ENCODE measurements at regions not wholly inside any gene's neighbourhood (a gene's known extent, or its start where the extent isn't known, plus 50 kb on each side); places are given as distances from the start of the nearest gene placed in this dataset.

DNA sequence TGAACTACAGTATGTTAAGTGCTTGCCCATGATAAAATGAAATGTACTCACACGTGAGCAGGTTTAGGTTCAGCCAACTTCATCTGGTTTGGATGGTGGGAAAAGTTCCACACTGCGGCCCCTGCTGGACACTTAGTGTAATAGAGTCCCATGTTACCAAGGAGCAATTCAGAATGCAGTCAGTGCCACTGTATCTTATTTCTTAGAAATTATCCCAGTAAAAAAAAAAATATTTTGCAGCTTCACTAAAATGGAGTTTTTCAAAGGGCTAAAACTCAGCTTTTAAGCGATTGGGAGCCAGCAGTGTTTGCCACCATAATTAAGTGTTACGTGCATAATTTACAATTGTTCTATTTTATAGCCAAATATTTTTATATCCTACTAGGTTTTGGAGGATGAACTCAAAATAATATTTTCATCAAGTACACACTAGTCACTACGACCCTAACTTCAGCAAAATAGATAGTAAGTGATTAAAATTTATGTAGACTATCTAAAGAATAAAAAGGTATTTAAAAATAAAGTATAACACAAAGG lies 371.7 kb upstream of the GBE1 start:
- CTCF ChIA-PET = interaction anchor here (0.7 to 3.4 kb wide), 3 partner anchors 10 to 466 kb away, joined by 3 to 8 read pairs (median 7); no protein-coding TSS in a partner anchor
- H3K27me3 Mint-ChIP-seq = peaks cover 0 to 6% of the 10 kb centered on the region in 2 donors
- H3K4me3 ChIP-seq (ENCODE audit: control insufficient read depth in 1 of 2, extremely low read depth in 1 of 2, low read length in 1 of 2) = no peak overlapping the region
- no peak overlapping the region for H3K27ac ChIP-seq (ENCODE audit: low read length)
- no peaks in the 10 kb centered on the region for H3K4me1 ChIP-seq (ENCODE audit: control insufficient read depth in 1 of 2, extremely low read depth in 1 of 2, insufficient read depth in 2 of 2, low read length in 2 of 2)
- no peak overlapping the region for H3K4me3 Mint-ChIP-seq
- DNase-seq (peak in 23 of 35 experiments; percentile 1 to 59 (median 15)), ATAC-seq (replicated peaks in 1 of 4) (peak in 3 of 4 experiments; percentile 45 to 52 (median 47))
- H3K36me3 Mint-ChIP-seq = no peaks in the 10 kb centered on the region
- H3K9me3 ChIP-seq = no peaks in the 10 kb centered on the region
- no peak overlapping the region for H3K27ac Mint-ChIP-seq
- no peaks in the 10 kb centered on the region for H3K9me3 Mint-ChIP-seq
- WGBS (ENCODE audit: insufficient coverage) = no CpG with 5 or more reads among the region's 5 CpGs
- POLR2A ChIA-PET = no interaction called here
- H3K27me3 ChIP-seq (replicated peaks in 1 of 2; ENCODE audit: control insufficient read depth in 2 of 2, extremely low read depth in 1 of 2, insufficient read depth in 2 of 2, low read length in 1 of 2) = no peaks in the 10 kb centered on the region
- no peaks in the 10 kb centered on the region for H3K36me3 ChIP-seq (ENCODE audit: control insufficient read depth in 2 of 2, extremely low read depth in 1 of 2, insufficient read depth in 1 of 2, low read length in 1 of 2)
- H3K4me1 Mint-ChIP-seq = peaks cover 0 to 2% (median 0%) of the 10 kb centered on the region in 3 donors

DNA sequence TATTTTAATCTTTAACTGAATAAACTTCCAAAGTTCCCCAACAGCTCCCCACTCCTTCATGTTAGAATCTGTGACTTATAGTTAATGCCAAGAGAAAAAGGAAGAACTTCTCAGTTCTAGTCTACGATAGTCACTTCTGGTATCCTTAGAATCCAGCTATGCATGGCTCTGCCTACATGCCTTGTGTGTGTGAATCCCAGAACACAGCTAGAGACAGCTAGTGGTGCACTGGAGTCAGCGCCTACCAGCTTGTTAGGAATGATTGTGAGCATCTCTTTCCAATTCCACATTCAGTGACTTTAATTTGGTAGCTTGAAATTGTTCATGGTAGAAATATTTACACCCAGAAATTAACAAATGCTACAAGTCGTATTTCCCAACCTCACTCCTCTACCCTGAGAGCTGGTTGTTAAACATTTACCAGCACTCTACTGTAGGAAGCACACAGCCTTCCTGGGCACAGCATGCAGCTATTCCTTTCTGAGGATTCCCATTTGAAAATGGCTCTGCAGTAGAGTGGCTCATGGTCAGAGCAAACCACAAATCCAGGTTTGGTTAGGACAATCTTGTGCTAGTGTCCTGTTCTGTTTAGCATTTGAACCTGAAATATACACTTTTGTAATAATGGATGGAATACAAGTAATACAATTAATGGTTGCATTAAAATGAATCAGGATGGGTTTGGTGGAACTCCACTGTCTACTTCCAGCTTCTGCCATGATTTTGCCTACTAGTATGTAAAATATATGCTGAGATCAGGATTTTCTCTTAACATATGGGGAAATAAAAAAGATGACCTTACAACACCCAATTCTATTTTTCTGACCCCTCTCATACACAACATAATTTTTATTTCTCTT lies 371.0 kb upstream of the GBE1 start:
- Histone ChIP-seq H3K27me3 (replicated peaks in 1 of 2; ENCODE audit: control insufficient read depth in 2 of 2, extremely low read depth in 1 of 2, insufficient read depth in 2 of 2, low read length in 1 of 2) (no peaks in the 10 kb centered on the region), H3K27ac (ENCODE audit: low read length) (no peak overlapping the region), H3K9me3 (no peaks in the 10 kb centered on the region), H3K4me3 (ENCODE audit: control insufficient read depth in 1 of 2, extremely low read depth in 1 of 2, low read length in 1 of 2) (no peak overlapping the region), H3K36me3 (ENCODE audit: control insufficient read depth in 2 of 2, extremely low read depth in 1 of 2, insufficient read depth in 1 of 2, low read length in 1 of 2) (no peaks in the 10 kb centered on the region), H3K4me1 (ENCODE audit: control insufficient read depth in 1 of 2, extremely low read depth in 1 of 2, insufficient read depth in 2 of 2, low read length in 2 of 2) (no peaks in the 10 kb centered on the region)
- no peaks in the 10 kb centered on the region for H3K9me3 Mint-ChIP-seq
- DNase-seq (no peak), ATAC-seq (replicated peaks in 1 of 4) (no peak)
- H3K36me3 Mint-ChIP-seq = no peaks in the 10 kb centered on the region
- H3K27me3 Mint-ChIP-seq = peaks cover 0 to 6% of the 10 kb centered on the region in 2 donors
- peaks cover 0 to 2% (median 0%) of the 10 kb centered on the region in 3 donors for H3K4me1 Mint-ChIP-seq
- POLR2A ChIA-PET = no interaction called here
- no peak overlapping the region for H3K27ac Mint-ChIP-seq
- WGBS (ENCODE audit: insufficient coverage) = no CpG with 5 or more reads among the region's 3 CpGs
- H3K4me3 Mint-ChIP-seq = no peak overlapping the region
- CTCF ChIA-PET = interaction anchor here (0.6 to 3.4 kb wide), 10 partner anchors 10 to 1423 kb away, joined by 3 to 8 read pairs (median 3); no protein-coding TSS in a partner anchor

DNA sequence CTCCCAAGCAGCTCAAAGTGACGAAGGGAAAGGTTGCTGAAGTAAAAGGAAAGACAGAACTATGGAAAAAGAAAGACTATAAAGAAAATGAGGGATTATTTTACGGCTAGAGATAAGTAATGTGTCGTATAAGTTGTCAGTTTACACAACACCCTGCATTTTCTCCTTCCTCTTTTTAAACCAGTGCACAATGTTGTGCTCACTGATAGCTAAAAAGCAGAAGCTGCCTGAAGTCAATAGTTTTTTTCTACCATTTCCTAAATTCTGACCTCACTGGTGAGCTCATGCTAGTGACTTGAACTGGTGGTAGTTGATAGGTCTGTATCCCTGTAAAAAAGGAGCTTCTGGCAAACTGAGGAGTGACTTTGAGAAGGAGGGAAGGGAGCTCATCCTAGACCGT lies 368.6 kb upstream of the GBE1 start:
- 50% methylated on average over 1 of the region's 4 CpGs for WGBS (ENCODE audit: insufficient coverage)
- Mint-ChIP-seq H3K36me3 (no peaks in the 10 kb centered on the region), H3K4me3 (no peak overlapping the region), H3K27me3 (peaks cover 0 to 6% of the 10 kb centered on the region in 2 donors), H3K4me1 (peaks cover 0 to 2% (median 0%) of the 10 kb centered on the region in 3 donors), H3K27ac (no peak overlapping the region), H3K9me3 (no peaks in the 10 kb centered on the region)
- DNase-seq (no peak), ATAC-seq (replicated peaks in 1 of 4) (no peak)
- H3K27me3 ChIP-seq (replicated peaks in 1 of 2; ENCODE audit: control insufficient read depth in 2 of 2, extremely low read depth in 1 of 2, insufficient read depth in 2 of 2, low read length in 1 of 2) = no peaks in the 10 kb centered on the region
- no peaks in the 10 kb centered on the region for H3K36me3 ChIP-seq (ENCODE audit: control insufficient read depth in 2 of 2, extremely low read depth in 1 of 2, insufficient read depth in 1 of 2, low read length in 1 of 2)
- H3K9me3 ChIP-seq = no peaks in the 10 kb centered on the region
- CTCF ChIA-PET = interaction anchor here in 1 of 2 donors (1.1 kb wide), 1 partner anchor 461 kb away, joined by 3 read pairs; no protein-coding TSS in a partner anchor
- POLR2A ChIA-PET = no interaction called here
- H3K4me3 ChIP-seq (ENCODE audit: control insufficient read depth in 1 of 2, extremely low read depth in 1 of 2, low read length in 1 of 2) = no peak overlapping the region
- H3K27ac ChIP-seq (ENCODE audit: low read length) = no peak overlapping the region
- no peaks in the 10 kb centered on the region for H3K4me1 ChIP-seq (ENCODE audit: control insufficient read depth in 1 of 2, extremely low read depth in 1 of 2, insufficient read depth in 2 of 2, low read length in 2 of 2)

DNA sequence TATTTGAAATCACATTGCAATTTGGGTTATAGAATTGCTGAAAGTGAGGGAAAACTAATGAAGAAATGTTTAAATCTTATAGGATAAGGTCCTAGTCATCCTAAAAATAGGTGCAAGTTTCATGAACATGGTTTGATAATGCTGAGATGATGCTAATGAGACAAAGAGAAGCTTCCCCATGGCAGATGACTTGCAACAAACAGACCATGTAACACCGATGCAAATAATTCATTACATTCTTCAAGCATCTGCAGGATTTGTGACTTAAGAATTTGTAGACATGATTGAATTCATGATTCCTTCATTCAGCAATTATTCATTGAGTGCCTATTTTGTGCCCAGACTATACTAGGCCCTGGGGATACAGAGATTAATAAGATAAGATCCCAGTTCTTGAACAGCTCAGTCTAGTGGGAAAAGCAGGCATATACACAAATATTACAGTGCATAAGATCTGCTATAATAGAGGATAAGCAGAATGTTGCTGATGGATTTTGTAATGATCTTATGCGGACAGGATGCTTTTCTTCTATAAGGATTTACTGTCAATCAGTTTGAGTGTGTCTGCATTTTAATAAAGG lies 367.9 kb upstream of the GBE1 start:
- no peaks in the 10 kb centered on the region for H3K4me1 ChIP-seq (ENCODE audit: control insufficient read depth in 1 of 2, extremely low read depth in 1 of 2, insufficient read depth in 2 of 2, low read length in 2 of 2)
- Mint-ChIP-seq H3K4me1 (peaks cover 0 to 2% (median 0%) of the 10 kb centered on the region in 3 donors), H3K9me3 (no peaks in the 10 kb centered on the region), H3K4me3 (no peak overlapping the region), H3K27me3 (peaks cover 0 to 6% of the 10 kb centered on the region in 2 donors), H3K36me3 (no peaks in the 10 kb centered on the region), H3K27ac (no peak overlapping the region)
- H3K36me3 ChIP-seq (ENCODE audit: control insufficient read depth in 2 of 2, extremely low read depth in 1 of 2, insufficient read depth in 1 of 2, low read length in 1 of 2) = no peaks in the 10 kb centered on the region
- no peaks in the 10 kb centered on the region for H3K27me3 ChIP-seq (replicated peaks in 1 of 2; ENCODE audit: control insufficient read depth in 2 of 2, extremely low read depth in 1 of 2, insufficient read depth in 2 of 2, low read length in 1 of 2)
- ChIA-PET POLR2A (no interaction called here), CTCF (interaction anchor here in 1 of 2 donors (1.4 kb wide), 1 partner anchor 8 kb away, joined by 4 read pairs; no protein-coding TSS in a partner anchor)
- ATAC-seq (replicated peaks in 1 of 4) (no peak), DNase-seq (no peak)
- no peaks in the 10 kb centered on the region for H3K9me3 ChIP-seq
- H3K27ac ChIP-seq (ENCODE audit: low read length) = no peak overlapping the region
- no CpG with 5 or more reads among the region's 2 CpGs for WGBS (ENCODE audit: insufficient coverage)
- no peak overlapping the region for H3K4me3 ChIP-seq (ENCODE audit: control insufficient read depth in 1 of 2, extremely low read depth in 1 of 2, low read length in 1 of 2)

DNA sequence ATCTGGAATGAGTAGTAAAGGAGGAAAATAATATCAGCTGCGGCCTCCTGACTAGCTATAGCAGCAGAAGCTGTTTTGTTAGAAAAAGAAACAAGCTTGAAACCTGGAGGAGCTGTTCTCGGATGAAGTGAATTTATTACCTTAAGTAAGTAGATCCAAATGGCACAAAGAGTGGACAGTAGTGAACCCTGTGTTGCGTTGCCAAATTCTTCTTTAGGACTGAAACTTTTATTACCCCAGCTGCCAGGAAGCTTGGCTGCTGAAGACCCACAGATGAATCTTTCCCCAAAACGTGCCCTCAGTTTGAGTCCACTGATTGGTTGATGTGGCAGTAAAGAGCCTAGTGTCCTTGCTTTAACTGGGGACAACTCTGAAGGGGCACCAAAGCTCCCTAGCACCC lies 366.8 kb upstream of the GBE1 start:
- Histone ChIP-seq H3K36me3 (ENCODE audit: control insufficient read depth in 2 of 2, extremely low read depth in 1 of 2, insufficient read depth in 1 of 2, low read length in 1 of 2) (no peaks in the 10 kb centered on the region), H3K9me3 (no peaks in the 10 kb centered on the region), H3K27me3 (replicated peaks in 1 of 2; ENCODE audit: control insufficient read depth in 2 of 2, extremely low read depth in 1 of 2, insufficient read depth in 2 of 2, low read length in 1 of 2) (no peaks in the 10 kb centered on the region), H3K4me1 (ENCODE audit: control insufficient read depth in 1 of 2, extremely low read depth in 1 of 2, insufficient read depth in 2 of 2, low read length in 2 of 2) (no peaks in the 10 kb centered on the region), H3K4me3 (ENCODE audit: control insufficient read depth in 1 of 2, extremely low read depth in 1 of 2, low read length in 1 of 2) (no peak overlapping the region), H3K27ac (ENCODE audit: low read length) (no peak overlapping the region)
- POLR2A ChIA-PET = no interaction called here
- DNase-seq (no peak), ATAC-seq (replicated peaks in 1 of 4) (no peak)
- peaks cover 0 to 2% (median 0%) of the 10 kb centered on the region in 3 donors for H3K4me1 Mint-ChIP-seq
- H3K27ac Mint-ChIP-seq = no peak overlapping the region
- H3K27me3 Mint-ChIP-seq = peaks cover 0 to 6% of the 10 kb centered on the region in 2 donors
- no peak overlapping the region for H3K4me3 Mint-ChIP-seq
- H3K9me3 Mint-ChIP-seq = peaks cover 0 to 3% (median 0%) of the 10 kb centered on the region in 3 donors
- CTCF ChIA-PET = interaction anchor here in 1 of 2 donors (1.4 kb wide), 1 partner anchor 9 kb away, joined by 4 read pairs; no protein-coding TSS in a partner anchor
- H3K36me3 Mint-ChIP-seq = no peaks in the 10 kb centered on the region
- WGBS (ENCODE audit: insufficient coverage) = 51% methylated on average over 3 of the region's 4 CpGs

DNA sequence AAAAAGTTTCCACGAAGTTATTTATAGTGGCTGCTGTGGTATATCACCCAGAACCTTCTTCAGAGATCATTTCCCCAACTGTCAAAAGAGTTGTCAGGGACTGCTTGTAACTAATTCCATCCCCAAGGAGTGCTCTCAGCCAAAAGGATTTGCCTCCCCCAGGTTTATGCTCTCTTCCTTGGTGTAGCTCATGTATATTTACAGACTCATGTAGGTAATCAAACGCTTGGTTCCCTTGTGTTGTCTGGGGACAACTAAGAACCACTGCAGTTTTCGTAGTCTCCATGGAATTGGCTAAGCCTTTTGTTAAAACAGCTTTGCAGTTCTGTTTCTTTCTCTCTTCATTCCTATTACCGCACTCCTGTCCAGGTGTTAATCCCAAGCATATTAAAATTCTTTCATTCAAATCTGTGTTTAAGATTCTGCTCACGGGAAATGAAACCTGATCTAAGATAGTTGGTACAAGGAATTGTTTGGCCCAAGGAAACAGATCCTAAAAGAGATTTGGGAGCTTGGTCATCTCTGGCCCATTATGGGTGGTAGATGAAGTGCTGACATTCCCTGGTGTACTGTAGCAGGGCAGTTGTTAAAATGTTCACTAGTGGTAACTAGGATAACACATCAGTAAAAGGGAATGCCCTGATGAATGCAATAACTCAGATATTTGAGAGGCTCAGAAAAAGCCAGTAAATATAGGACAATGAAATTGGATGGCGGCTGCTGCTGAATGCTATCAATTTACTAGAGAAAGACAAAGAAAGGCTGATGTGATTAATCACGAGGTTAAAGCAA lies 361.3 kb upstream of the GBE1 start:
- no peaks in the 10 kb centered on the region for H3K36me3 Mint-ChIP-seq
- Histone ChIP-seq H3K36me3 (ENCODE audit: control insufficient read depth in 2 of 2, extremely low read depth in 1 of 2, insufficient read depth in 1 of 2, low read length in 1 of 2) (no peaks in the 10 kb centered on the region), H3K9me3 (no peaks in the 10 kb centered on the region), H3K27me3 (replicated peaks in 1 of 2; ENCODE audit: control insufficient read depth in 2 of 2, extremely low read depth in 1 of 2, insufficient read depth in 2 of 2, low read length in 1 of 2) (no peaks in the 10 kb centered on the region), H3K27ac (ENCODE audit: low read length) (no peak overlapping the region), H3K4me3 (ENCODE audit: control insufficient read depth in 1 of 2, extremely low read depth in 1 of 2, low read length in 1 of 2) (no peak overlapping the region), H3K4me1 (ENCODE audit: control insufficient read depth in 1 of 2, extremely low read depth in 1 of 2, insufficient read depth in 2 of 2, low read length in 2 of 2) (no peaks in the 10 kb centered on the region)
- ATAC-seq (replicated peaks in 1 of 4) (no peak), DNase-seq (no peak)
- POLR2A ChIA-PET = no interaction called here
- H3K9me3 Mint-ChIP-seq = peaks cover 0 to 3% (median 0%) of the 10 kb centered on the region in 3 donors
- CTCF ChIA-PET = interaction anchor here (0.9 to 2.5 kb wide), 3 partner anchors 9 to 19 kb away, joined by 3 to 7 read pairs (median 3); no protein-coding TSS in a partner anchor
- peaks cover 0 to 2% of the 10 kb centered on the region in 2 donors for H3K27me3 Mint-ChIP-seq
- H3K4me3 Mint-ChIP-seq = no peak overlapping the region
- 75% methylated on average over 5 of the region's 7 CpGs for WGBS (ENCODE audit: insufficient coverage)
- no peak overlapping the region for H3K27ac Mint-ChIP-seq
- H3K4me1 Mint-ChIP-seq = no peaks in the 10 kb centered on the region
